HepG2 (cell line): ENCODE measurements at regions not wholly inside any gene's neighbourhood (a gene's known extent, or its start where the extent isn't known, plus 50 kb on each side); places are given as distances from the start of the nearest gene placed in this dataset.

ENCODE experiments used
- ATAC-seq: fragments of 200-7000 bp; cut with Tn5 transposase; 3 replicates; pipeline ENCODE4 v1.9.1; 2020; ENCODE audit warnings: mild to moderate bottlenecking, moderate library complexity
- BruUV-seq: library from RNA; stranded (reverse); fragments of 400-500 nt; replicated peaks from 2 replicates; lab custom pipeline; 2021; lab: Mats Ljungman, UMichigan
- CTCF ChIA-PET: fragments of 300-600 bp; formaldehyde crosslinking; extraction: SDS; loops from one replicate; lab custom pipeline; 2021; ENCODE audit warnings: low total read pairs, inconsistent platforms, low intra/inter-chr PET ratio; lab: Yijun Ruan, JAX
- POLR2A ChIA-PET: fragments of 350-600 bp; sonication (Branson Sonifier 250); formaldehyde crosslinking; loops from one replicate; lab custom pipeline; 2020; ENCODE audit warnings: antibody characterized with exemption, inconsistent platforms; lab: Yijun Ruan, JAX
- DNase-seq: peaks from one replicate; pipeline ENCODE4 v3.0.0-alpha.2; 2015; ENCODE audit warnings: low spot score
- FAIRE-seq: peaks from 3 replicates; lab custom pipeline; 2011; peaks lifted over from hg19 to GRCh38; lab: Jason Lieb, UNC
- H2AFZ ChIP-seq: one replicate; pipeline ENCODE4 v1.6.1; 2011; ENCODE audit warnings: low read length, inconsistent platforms
- H3K27ac ChIP-seq: fragments of 300-600 bp; 3 replicates; pipeline ENCODE4 v1.8.0; 2011; ENCODE audit warnings: mixed run types, mild to moderate bottlenecking, mixed read lengths, low read length, inconsistent platforms; ENCODE audit not compliant: insufficient read depth; ENCODE audit errors: extremely low read length
- H3K27me3 ChIP-seq, 2 experiments: fragments of 200-600 bp in 1 of 2; 2 replicates in 1 of 2; 3 replicates in 1 of 2; pipeline versions ENCODE4 v1.6.0 to v1.8.0; 2011; ENCODE audit warnings: low read length in 2 of 2, mild to moderate bottlenecking in 2 of 2, moderate library complexity in 2 of 2, inconsistent platforms in 1 of 2; ENCODE audit not compliant: insufficient read depth in 2 of 2, control insufficient read depth in 1 of 2
- H3K36me3 ChIP-seq, 2 experiments: fragments of 200-600 bp in 1 of 2; replicated peaks in 1 of 2; 2 replicates in 1 of 2; 3 replicates in 1 of 2; pipeline versions ENCODE4 v1.5.1 to v1.8.0; 2011; ENCODE audit warnings: low read length in 2 of 2, inconsistent platforms in 1 of 2; ENCODE audit not compliant: insufficient read depth in 2 of 2, control insufficient read depth in 1 of 2
- H3K4me1 ChIP-seq: 2 replicates; pipeline ENCODE4 v1.5.1; 2012; ENCODE audit warnings: low read length, inconsistent platforms; ENCODE audit not compliant: insufficient read depth
- H3K4me2 ChIP-seq: 2 replicates; pipeline ENCODE4 v1.6.0; 2011; ENCODE audit warnings: low read depth, low read length, inconsistent platforms
- H3K4me3 ChIP-seq, 3 experiments: fragments of 200-600 bp in 1 of 3; sonication (generic), shearing (Covaris generic) in 1 of 3; replicated peaks in 1 of 3; 2 replicates each; pipeline ENCODE4 v1.5.1; 2011 to 2016; ENCODE audit warnings: low read length in 3 of 3, inconsistent platforms in 2 of 3, low read depth in 2 of 3, mild to moderate bottlenecking in 2 of 3, control low read depth in 1 of 3, mixed read lengths in 1 of 3; ENCODE audit not compliant: insufficient read depth in 1 of 3
- H3K79me2 ChIP-seq: one replicate; pipeline ENCODE4 v1.6.1; 2011; ENCODE audit warnings: low read length, inconsistent platforms; ENCODE audit not compliant: insufficient read depth
- H3K9ac ChIP-seq: 2 replicates; pipeline ENCODE4 v1.6.0; 2011; ENCODE audit warnings: mild to moderate bottlenecking, low read depth, low read length, inconsistent platforms; ENCODE audit not compliant: insufficient read depth
- H3K9me3 ChIP-seq: 2 replicates; pipeline ENCODE4 v1.5.1; 2012; ENCODE audit warnings: mild to moderate bottlenecking, low read length
- H4K20me1 ChIP-seq: 2 replicates; pipeline ENCODE4 v1.6.0; 2011; ENCODE audit warnings: inconsistent platforms, mild to moderate bottlenecking, low read length, moderate library complexity; ENCODE audit not compliant: insufficient read depth
- ARID5B ChIP-seq: IDR thresholded peaks from 2 replicates; pipeline ENCODE4 v1.4.0; 2020; ENCODE audit warnings: mild to moderate bottlenecking, missing genetic modification reagents
- EHMT2 ChIP-seq: fragments of 200-600 bp; sonication (generic); IDR thresholded peaks from 2 replicates; pipeline ENCODE4 v1.7.0; 2017; ENCODE audit warnings: antibody characterized with exemption, low read depth, low read length, borderline replicate concordance
- HCFC1 ChIP-seq: fragments of 150-350 bp; IDR thresholded peaks from 2 replicates; pipeline ENCODE4 v1.6.1; 2014; ENCODE audit warnings: low read depth, low read length
- IRF1 ChIP-seq: sonication (generic); formaldehyde crosslinking; IDR thresholded peaks from 2 replicates; pipeline ENCODE4 v1.4.0; 2020; ENCODE audit warnings: low read depth, mild to moderate bottlenecking, missing genetic modification reagents
- MED13 ChIP-seq: sonication (generic); formaldehyde crosslinking; IDR thresholded peaks from 2 replicates; pipeline ENCODE4 v1.5.0; 2020; ENCODE audit warnings: missing genetic modification reagents
- RARA ChIP-seq: IDR thresholded peaks from 2 replicates; pipeline ENCODE4 v1.6.1; 2016; ENCODE audit warnings: missing genetic modification reagents, missing compliant biosample characterization
- TERF1 ChIP-seq: sonication (generic); formaldehyde crosslinking; IDR thresholded peaks from 2 replicates; pipeline ENCODE4 v1.8.0; 2022; ENCODE audit warnings: mild to moderate bottlenecking, missing genetic modification reagents, moderate library complexity
- ZNF335 ChIP-seq: sonication (generic); formaldehyde crosslinking; IDR thresholded peaks from 2 replicates; pipeline ENCODE4 v1.4.0; 2020; ENCODE audit warnings: missing genetic modification reagents
- ZNF609 ChIP-seq: sonication (generic); formaldehyde crosslinking; IDR thresholded peaks from 2 replicates; pipeline ENCODE4 v1.4.0; 2020; ENCODE audit warnings: mild to moderate bottlenecking, missing genetic modification reagents, borderline replicate concordance
- ZNF773 ChIP-seq: sonication (generic); formaldehyde crosslinking; IDR thresholded peaks from 2 replicates; pipeline ENCODE4 v1.4.0; 2020; ENCODE audit warnings: missing genetic modification reagents, borderline replicate concordance
- ZSCAN22 ChIP-seq: sonication (generic); formaldehyde crosslinking; IDR thresholded peaks from 2 replicates; pipeline ENCODE4 v1.4.0; 2020; ENCODE audit warnings: mild to moderate bottlenecking, missing genetic modification reagents
- WGBS: methylation state at CpG from one replicate; pipeline ENCODE4 v1.1.6; 2017; ENCODE audit warnings: low lambda C conversion rate; 5-methylcytosine and 5-hydroxymethylcytosine counted together
- in situ Hi-C: cut with HindIII; loops from 2 replicates; pipeline ENCODE4 v1.10.0; 2017; ENCODE audit warnings: low pct_unique_long_range_greater_than_20kb; ENCODE audit not compliant: extremely low pct_ligation_motif_present
- intact Hi-C: fragments of 100-400 bp; cut with micrococcal nuclease; formaldehyde crosslinking; loops from one replicate; pipeline ENCODE4 v1.10.0; 2022; ENCODE audit not compliant: unreplicated experiment

GRCh38 chr13:106986033-106986484 lies 418.1 kb upstream of the ARGLU1 start (continued):
- TF ChIP-seq TERF1 (CRISPR knock-in tag) (no peak), RARA (CRISPR knock-in tag) (no peak), MED13 (no peak), IRF1 (CRISPR knock-in tag) (no peak)

- no peak overlapping the region for H3K4me2 ChIP-seq
- in situ Hi-C loops (no loop called here), intact Hi-C loops (no loop called here)
- no peaks in the 10 kb centered on the region for H3K27me3 ChIP-seq
- no peak for FAIRE-seq
- no peaks in the 10 kb centered on the region for H3K79me2 ChIP-seq
- no peak overlapping the region for H3K27ac ChIP-seq
- CTCF ChIA-PET: no interaction called here
- no peak overlapping the region for H3K9ac ChIP-seq
- whole genome bisulfite sequencing: 36% methylated on average over 3 of the region's 3 CpGs
- no peak overlapping the region for H2AFZ ChIP-seq
- H4K20me1 ChIP-seq: no peaks in the 10 kb centered on the region
- H3K9me3 ChIP-seq: peaks cover 17% of the 10 kb centered on the region; the same call in 1 of the 2 replicates
- DNase-seq: no peak
- no peaks in the 10 kb centered on the region for H3K4me1 ChIP-seq
- no peak for ATAC-seq
- POLR2A ChIA-PET: no interaction called here
- no peaks in the 10 kb centered on the region for H3K36me3 ChIP-seq
- no peak overlapping the region for H3K4me3 ChIP-seq
- BruUV-seq: no TSS peak
- TF ChIP-seq ZNF335 (CRISPR knock-in tag) (no peak), ARID5B (CRISPR knock-in tag) (no peak), ZNF773 (CRISPR knock-in tag) (no peak), ZNF609 (CRISPR knock-in tag) (no peak), EHMT2 (no peak), ZSCAN22 (CRISPR knock-in tag) (no peak), HCFC1 (no peak)
These were observed 417.5 kb upstream of the ARGLU1 start for GRCh38 chr13:106985481-106985880.
